ENCODE measurements at regions not wholly inside any gene's neighbourhood (a gene's known extent, or its start where the extent isn't known, plus 50 kb on each side); places are given as distances from the start of the nearest gene placed in this dataset.

- Histone ChIP-seq H3K36me3 (ENCODE audit: insufficient read depth) (no peaks in the 10 kb centered on the region), H3F3A (replicated peaks; ENCODE audit: low read depth) (no peaks in the 10 kb centered on the region), H3K4me1 (ENCODE audit: insufficient read depth) (no peaks in the 10 kb centered on the region), H3K27me3 (ENCODE audit: insufficient read depth) (no peaks in the 10 kb centered on the region), H3K79me2 (replicated peaks; ENCODE audit: insufficient read depth) (no peaks in the 10 kb centered on the region), H3K9me2 (ENCODE audit: insufficient read depth) (no peaks in the 10 kb centered on the region), H3K4me2 (no peak overlapping the region), H4K20me1 (replicated peaks; ENCODE audit: insufficient read depth) (no peaks in the 10 kb centered on the region), H3K27ac (ENCODE audit: low read depth) (no peak overlapping the region), H3K4me3 (no peak overlapping the region), H2AFZ (no peak overlapping the region)
- peaks cover 5% of the 10 kb centered on the region; the same call in 1 of the 3 replicates for H3K9me3 Mint-ChIP-seq
- DNase-seq (ENCODE audit: low spot score) (no peak), ATAC-seq (no peak)
- no peak overlapping the region for H3K27ac Mint-ChIP-seq
- no peaks in the 10 kb centered on the region for H3K4me1 Mint-ChIP-seq
- H3K4me3 Mint-ChIP-seq, result no peak overlapping the region
- peaks cover 12% of the 10 kb centered on the region for H3K27me3 Mint-ChIP-seq (ENCODE audit: insufficient read depth, low read depth, poor library complexity)
- no peak for TF ChIP-seq CREB1 (CRISPR knock-in tag; IDR thresholded peaks at IDR 0.05; ENCODE audit: low read depth)
- TF ChIP-seq EZH2phosphoT487 (IDR thresholded peaks at IDR 0.05; ENCODE audit: unreplicated experiment), result no peak
- TF ChIP-seq, protein P1, sequence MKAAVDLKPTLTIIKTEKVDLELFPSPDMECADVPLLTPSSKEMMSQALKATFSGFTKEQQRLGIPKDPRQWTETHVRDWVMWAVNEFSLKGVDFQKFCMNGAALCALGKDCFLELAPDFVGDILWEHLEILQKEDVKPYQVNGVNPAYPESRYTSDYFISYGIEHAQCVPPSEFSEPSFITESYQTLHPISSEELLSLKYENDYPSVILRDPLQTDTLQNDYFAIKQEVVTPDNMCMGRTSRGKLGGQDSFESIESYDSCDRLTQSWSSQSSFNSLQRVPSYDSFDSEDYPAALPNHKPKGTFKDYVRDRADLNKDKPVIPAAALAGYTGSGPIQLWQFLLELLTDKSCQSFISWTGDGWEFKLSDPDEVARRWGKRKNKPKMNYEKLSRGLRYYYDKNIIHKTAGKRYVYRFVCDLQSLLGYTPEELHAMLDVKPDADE (IDR thresholded peaks at IDR 0.05), result no peak
- no peak for TF ChIP-seq NANOG (IDR thresholded peaks at IDR 0.05; ENCODE audit: borderline replicate concordance)
- TF ChIP-seq ZNF114 (CRISPR knock-in tag; IDR thresholded peaks at IDR 0.05), result no peak
- TF ChIP-seq ZNF331 (CRISPR knock-in tag; IDR thresholded peaks at IDR 0.05; ENCODE audit: low read depth), result no peak
- TF ChIP-seq, protein P2, sequence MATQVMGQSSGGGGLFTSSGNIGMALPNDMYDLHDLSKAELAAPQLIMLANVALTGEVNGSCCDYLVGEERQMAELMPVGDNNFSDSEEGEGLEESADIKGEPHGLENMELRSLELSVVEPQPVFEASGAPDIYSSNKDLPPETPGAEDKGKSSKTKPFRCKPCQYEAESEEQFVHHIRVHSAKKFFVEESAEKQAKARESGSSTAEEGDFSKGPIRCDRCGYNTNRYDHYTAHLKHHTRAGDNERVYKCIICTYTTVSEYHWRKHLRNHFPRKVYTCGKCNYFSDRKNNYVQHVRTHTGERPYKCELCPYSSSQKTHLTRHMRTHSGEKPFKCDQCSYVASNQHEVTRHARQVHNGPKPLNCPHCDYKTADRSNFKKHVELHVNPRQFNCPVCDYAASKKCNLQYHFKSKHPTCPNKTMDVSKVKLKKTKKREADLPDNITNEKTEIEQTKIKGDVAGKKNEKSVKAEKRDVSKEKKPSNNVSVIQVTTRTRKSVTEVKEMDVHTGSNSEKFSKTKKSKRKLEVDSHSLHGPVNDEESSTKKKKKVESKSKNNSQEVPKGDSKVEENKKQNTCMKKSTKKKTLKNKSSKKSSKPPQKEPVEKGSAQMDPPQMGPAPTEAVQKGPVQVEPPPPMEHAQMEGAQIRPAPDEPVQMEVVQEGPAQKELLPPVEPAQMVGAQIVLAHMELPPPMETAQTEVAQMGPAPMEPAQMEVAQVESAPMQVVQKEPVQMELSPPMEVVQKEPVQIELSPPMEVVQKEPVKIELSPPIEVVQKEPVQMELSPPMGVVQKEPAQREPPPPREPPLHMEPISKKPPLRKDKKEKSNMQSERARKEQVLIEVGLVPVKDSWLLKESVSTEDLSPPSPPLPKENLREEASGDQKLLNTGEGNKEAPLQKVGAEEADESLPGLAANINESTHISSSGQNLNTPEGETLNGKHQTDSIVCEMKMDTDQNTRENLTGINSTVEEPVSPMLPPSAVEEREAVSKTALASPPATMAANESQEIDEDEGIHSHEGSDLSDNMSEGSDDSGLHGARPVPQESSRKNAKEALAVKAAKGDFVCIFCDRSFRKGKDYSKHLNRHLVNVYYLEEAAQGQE (IDR thresholded peaks at IDR 0.05; ENCODE audit: unreplicated experiment), result no peak
- no peak for TF ChIP-seq POLR2AphosphoS5 (IDR thresholded peaks at IDR 0.05; ENCODE audit: low read depth)
- TF ChIP-seq STAT1 (IDR thresholded peaks at IDR 0.05; ENCODE audit: unreplicated experiment), result no peak
- no peak for TF ChIP-seq JUNB (IDR thresholded peaks at IDR 0.05; ENCODE audit: unreplicated experiment)
- TF ChIP-seq, protein P3, sequence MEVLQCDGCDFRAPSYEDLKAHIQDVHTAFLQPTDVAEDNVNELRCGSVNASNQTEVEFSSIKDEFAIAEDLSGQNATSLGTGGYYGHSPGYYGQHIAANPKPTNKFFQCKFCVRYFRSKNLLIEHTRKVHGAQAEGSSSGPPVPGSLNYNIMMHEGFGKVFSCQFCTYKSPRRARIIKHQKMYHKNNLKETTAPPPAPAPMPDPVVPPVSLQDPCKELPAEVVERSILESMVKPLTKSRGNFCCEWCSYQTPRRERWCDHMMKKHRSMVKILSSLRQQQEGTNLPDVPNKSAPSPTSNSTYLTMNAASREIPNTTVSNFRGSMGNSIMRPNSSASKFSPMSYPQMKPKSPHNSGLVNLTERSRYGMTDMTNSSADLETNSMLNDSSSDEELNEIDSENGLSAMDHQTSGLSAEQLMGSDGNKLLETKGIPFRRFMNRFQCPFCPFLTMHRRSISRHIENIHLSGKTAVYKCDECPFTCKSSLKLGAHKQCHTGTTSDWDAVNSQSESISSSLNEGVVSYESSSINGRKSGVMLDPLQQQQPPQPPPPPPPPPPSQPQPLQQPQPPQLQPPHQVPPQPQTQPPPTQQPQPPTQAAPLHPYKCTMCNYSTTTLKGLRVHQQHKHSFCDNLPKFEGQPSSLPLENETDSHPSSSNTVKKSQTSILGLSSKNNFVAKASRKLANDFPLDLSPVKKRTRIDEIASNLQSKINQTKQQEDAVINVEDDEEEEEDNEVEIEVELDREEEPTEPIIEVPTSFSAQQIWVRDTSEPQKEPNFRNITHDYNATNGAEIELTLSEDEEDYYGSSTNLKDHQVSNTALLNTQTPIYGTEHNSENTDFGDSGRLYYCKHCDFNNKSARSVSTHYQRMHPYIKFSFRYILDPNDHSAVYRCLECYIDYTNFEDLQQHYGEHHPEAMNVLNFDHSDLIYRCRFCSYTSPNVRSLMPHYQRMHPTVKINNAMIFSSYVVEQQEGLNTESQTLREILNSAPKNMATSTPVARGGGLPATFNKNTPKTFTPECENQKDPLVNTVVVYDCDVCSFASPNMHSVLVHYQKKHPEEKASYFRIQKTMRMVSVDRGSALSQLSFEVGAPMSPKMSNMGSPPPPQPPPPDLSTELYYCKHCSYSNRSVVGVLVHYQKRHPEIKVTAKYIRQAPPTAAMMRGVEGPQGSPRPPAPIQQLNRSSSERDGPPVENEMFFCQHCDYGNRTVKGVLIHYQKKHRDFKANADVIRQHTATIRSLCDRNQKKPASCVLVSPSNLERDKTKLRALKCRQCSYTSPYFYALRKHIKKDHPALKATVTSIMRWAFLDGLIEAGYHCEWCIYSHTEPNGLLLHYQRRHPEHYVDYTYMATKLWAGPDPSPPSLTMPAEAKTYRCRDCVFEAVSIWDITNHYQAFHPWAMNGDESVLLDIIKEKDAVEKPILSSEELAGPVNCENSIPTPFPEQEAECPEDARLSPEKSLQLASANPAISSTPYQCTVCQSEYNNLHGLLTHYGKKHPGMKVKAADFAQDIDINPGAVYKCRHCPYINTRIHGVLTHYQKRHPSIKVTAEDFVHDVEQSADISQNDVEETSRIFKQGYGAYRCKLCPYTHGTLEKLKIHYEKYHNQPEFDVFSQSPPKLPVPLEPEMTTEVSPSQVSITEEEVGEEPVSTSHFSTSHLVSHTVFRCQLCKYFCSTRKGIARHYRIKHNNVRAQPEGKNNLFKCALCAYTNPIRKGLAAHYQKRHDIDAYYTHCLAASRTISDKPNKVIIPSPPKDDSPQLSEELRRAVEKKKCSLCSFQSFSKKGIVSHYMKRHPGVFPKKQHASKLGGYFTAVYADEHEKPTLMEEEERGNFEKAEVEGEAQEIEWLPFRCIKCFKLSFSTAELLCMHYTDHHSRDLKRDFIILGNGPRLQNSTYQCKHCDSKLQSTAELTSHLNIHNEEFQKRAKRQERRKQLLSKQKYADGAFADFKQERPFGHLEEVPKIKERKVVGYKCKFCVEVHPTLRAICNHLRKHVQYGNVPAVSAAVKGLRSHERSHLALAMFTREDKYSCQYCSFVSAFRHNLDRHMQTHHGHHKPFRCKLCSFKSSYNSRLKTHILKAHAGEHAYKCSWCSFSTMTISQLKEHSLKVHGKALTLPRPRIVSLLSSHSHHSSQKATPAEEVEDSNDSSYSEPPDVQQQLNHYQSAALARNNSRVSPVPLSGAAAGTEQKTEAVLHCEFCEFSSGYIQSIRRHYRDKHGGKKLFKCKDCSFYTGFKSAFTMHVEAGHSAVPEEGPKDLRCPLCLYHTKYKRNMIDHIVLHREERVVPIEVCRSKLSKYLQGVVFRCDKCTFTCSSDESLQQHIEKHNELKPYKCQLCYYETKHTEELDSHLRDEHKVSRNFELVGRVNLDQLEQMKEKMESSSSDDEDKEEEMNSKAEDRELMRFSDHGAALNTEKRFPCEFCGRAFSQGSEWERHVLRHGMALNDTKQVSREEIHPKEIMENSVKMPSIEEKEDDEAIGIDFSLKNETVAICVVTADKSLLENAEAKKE (CRISPR knock-in tag; IDR thresholded peaks at IDR 0.05), result no peak
- TF ChIP-seq CTCF (conservative IDR thresholded peaks at IDR 0.05; ENCODE audit: low read depth in 2 of 2), result no peak
- TF ChIP-seq EZH2 (IDR thresholded peaks at IDR 0.05; ENCODE audit: low read depth, unreplicated experiment), result no peak
- no peaks in the 10 kb centered on the region for H3K36me3 Mint-ChIP-seq (ENCODE audit: low read depth)
Measured at GRCh38 chr10:124256151-124256550, 162.6 kb downstream of the OAT start.
